ENCODE measurements at regions not wholly inside any gene's neighbourhood (a gene's known extent, or its start where the extent isn't known, plus 50 kb on each side); places are given as distances from the start of the nearest gene placed in this dataset.
A peak's percentile ranks its signal among the peaks of the same experiment; 100 is the strongest.

DNA sequence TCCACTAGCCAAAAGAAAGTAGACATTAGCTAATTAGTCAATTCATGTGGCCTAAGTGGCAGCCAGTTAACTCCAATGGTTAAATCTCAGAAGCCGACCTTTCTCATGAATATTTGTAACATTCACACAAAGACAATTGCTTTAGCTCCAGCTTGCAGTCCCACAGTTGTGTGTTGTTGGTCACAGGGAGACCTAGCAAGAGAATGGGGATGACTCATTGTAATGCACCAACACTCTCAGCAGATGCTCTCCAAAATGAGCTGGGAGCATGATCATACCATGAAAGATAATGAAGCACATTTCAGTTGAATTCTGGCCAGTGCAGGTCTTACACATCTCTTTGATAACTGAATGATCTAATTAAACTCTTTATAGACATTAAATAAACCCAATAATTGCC is 160.4 kb downstream of the HLX start:
- Histone ChIP-seq H3K4me3 (no peak overlapping the region), H3K9me3 (no peaks in the 10 kb centered on the region), H3K27me3 (no peaks in the 10 kb centered on the region), H3K36me3 (no peaks in the 10 kb centered on the region), H3K4me1 (peaks cover 0 to 6% of the 10 kb centered on the region in 2 donors), H3K27ac (no peak overlapping the region)
- in situ Hi-C loops (cut with MboI; ENCODE audit: low sequenced_read_pairs in 4 of 4): no loop called here
- TF ChIP-seq POLR2A (IDR thresholded peaks at IDR 0.05): no peak
- TF ChIP-seq, protein P1, sequence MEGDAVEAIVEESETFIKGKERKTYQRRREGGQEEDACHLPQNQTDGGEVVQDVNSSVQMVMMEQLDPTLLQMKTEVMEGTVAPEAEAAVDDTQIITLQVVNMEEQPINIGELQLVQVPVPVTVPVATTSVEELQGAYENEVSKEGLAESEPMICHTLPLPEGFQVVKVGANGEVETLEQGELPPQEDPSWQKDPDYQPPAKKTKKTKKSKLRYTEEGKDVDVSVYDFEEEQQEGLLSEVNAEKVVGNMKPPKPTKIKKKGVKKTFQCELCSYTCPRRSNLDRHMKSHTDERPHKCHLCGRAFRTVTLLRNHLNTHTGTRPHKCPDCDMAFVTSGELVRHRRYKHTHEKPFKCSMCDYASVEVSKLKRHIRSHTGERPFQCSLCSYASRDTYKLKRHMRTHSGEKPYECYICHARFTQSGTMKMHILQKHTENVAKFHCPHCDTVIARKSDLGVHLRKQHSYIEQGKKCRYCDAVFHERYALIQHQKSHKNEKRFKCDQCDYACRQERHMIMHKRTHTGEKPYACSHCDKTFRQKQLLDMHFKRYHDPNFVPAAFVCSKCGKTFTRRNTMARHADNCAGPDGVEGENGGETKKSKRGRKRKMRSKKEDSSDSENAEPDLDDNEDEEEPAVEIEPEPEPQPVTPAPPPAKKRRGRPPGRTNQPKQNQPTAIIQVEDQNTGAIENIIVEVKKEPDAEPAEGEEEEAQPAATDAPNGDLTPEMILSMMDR (IDR thresholded peaks at IDR 0.05 in 4 of 5, conservative IDR thresholded peaks at IDR 0.05 in 1 of 5): no peak
- intact Hi-C loops (cut with DNase I; ENCODE audit: low total_unique reads): loop anchor here (10.0 kb wide), 1 partner anchor 115 kb away; no protein-coding TSS in a partner anchor
- DNase-seq: no peak
- ATAC-seq: no peak

DNA sequence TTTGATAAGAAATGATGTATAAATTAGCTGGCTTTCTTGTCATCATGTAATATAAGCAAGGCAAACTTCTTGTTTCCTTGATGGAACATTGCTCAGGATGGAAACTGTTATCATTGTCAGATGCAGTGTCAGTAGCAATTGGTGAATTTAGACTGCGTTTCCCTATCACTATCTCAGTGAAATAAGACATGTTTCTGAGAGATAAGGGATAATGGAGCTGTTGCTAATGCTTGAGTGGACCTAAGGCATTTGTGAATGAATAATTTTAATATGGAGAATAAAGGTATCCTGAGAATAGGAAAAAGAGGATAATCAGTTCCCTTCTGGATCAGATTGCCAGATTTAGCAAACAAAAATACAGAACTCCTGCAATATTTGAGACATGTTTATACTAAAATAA is 160.9 kb downstream of the HLX start:
- in situ Hi-C loops (cut with MboI; ENCODE audit: low sequenced_read_pairs in 4 of 4) (no loop called here), intact Hi-C loops (cut with DNase I; ENCODE audit: low total_unique reads) (loop anchor here (10.0 kb wide), 1 partner anchor 115 kb away; no protein-coding TSS in a partner anchor)
- H3K27ac ChIP-seq: no peak overlapping the region

DNA sequence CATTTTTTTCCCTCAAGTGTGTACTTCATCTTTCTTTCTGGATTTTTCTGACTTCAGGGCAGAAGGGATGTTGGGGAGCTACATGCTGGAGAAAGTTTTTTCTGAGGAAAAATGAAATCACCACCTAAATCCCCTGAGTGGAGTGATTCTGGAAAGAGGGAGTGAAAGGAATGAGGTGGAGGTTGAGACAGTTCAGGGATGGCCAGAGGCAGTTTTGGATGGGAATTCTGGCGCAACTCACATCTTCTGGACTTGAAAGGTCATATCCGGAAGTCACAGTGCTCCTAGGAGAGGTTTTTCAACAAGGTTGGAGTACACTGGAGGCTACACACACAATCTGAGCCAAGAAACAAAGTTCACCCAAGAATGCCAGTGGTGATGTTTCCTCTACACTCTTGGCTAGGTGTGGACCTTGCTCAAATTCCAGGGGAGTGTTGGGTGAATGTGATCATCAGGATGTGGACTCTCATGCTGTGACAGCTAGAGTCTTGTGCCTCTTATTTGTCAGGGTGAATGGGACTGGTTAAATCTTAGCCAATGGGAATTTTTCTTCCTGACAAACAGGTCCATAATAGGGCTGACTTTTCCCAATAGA is 161.5 kb downstream of the HLX start:
- Histone ChIP-seq H3K4me3 (no peak overlapping the region), H3K27ac (no peak overlapping the region), H3K27me3 (no peaks in the 10 kb centered on the region), H3K36me3 (no peaks in the 10 kb centered on the region), H3K9me3 (no peaks in the 10 kb centered on the region), H3K4me1 (peaks cover 0 to 6% of the 10 kb centered on the region in 2 donors)
- DNase-seq (no peak), ATAC-seq (peak in 1 of 2 donors; percentile 41)
- intact Hi-C loops (cut with DNase I; ENCODE audit: low total_unique reads): loop anchor here (10.0 kb wide), 1 partner anchor 116 kb away; no protein-coding TSS in a partner anchor
- TF ChIP-seq, protein P1 (IDR thresholded peaks at IDR 0.05 in 4 of 5, conservative IDR thresholded peaks at IDR 0.05 in 1 of 5): no peak
- TF ChIP-seq POLR2A (IDR thresholded peaks at IDR 0.05): no peak
- in situ Hi-C loops (cut with MboI; ENCODE audit: low sequenced_read_pairs in 4 of 4): no loop called here

More for the DNA sequence above, 160.9 kb downstream of the HLX start:
- no peaks in the 10 kb centered on the region for H3K27me3 ChIP-seq
- H3K4me1 ChIP-seq: peaks cover 0 to 6% of the 10 kb centered on the region in 2 donors
- DNase-seq (no peak), ATAC-seq (no peak)
- H3K4me3 ChIP-seq: no peak overlapping the region
- no peaks in the 10 kb centered on the region for H3K9me3 ChIP-seq
- TF ChIP-seq POLR2A (IDR thresholded peaks at IDR 0.05): no peak
- TF ChIP-seq, protein P1 (IDR thresholded peaks at IDR 0.05 in 4 of 5, conservative IDR thresholded peaks at IDR 0.05 in 1 of 5): no peak
- H3K36me3 ChIP-seq: no peaks in the 10 kb centered on the region

DNA sequence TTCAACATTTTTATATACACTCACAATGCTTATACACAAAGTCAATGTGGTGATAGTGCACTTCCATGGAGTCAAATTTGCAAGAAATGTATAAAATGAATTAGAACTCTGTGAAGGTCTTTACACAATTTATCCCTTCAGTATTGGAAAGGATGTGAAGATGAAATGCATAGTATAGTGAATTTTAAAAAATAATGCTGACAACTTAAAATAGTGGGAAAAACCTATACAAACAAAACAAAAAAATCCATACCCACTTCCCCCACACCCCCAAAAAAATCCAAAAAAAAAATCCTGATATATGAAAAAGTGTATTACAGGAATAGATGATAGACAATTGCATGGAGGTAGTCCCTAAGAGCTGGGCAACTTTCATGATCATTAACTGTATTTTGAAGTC is 165.3 kb downstream of the HLX start:
- no peak overlapping the region for H3K4me3 ChIP-seq
- intact Hi-C loops (cut with DNase I; ENCODE audit: low total_unique reads): loop anchor here (10.0 kb wide), 1 partner anchor 120 kb away; no protein-coding TSS in a partner anchor
- no peak overlapping the region for H3K27ac ChIP-seq
- no peaks in the 10 kb centered on the region for H3K27me3 ChIP-seq
- H3K9me3 ChIP-seq: no peaks in the 10 kb centered on the region
- ATAC-seq (no peak), DNase-seq (no peak)
- TF ChIP-seq, protein P1 (IDR thresholded peaks at IDR 0.05 in 4 of 5, conservative IDR thresholded peaks at IDR 0.05 in 1 of 5): no peak
- no peak for TF ChIP-seq POLR2A (IDR thresholded peaks at IDR 0.05)
- in situ Hi-C loops (cut with MboI; ENCODE audit: low sequenced_read_pairs in 4 of 4): no loop called here
- no peaks in the 10 kb centered on the region for H3K4me1 ChIP-seq
- H3K36me3 ChIP-seq: no peaks in the 10 kb centered on the region
